GM12864 (cell line): ENCODE measurements at regions not wholly inside any gene's neighbourhood (a gene's known extent, or its start where the extent isn't known, plus 50 kb on each side); places are given as distances from the start of the nearest gene placed in this dataset.

Source experiments
- DNase-seq: peaks from one replicate; pipeline ENCODE4 v3.0.0-alpha.2; 2011; ENCODE audit warnings: low read depth
- H3K4me3 ChIP-seq: 2 replicates; pipeline ENCODE4 v1.5.1; 2011; ENCODE audit warnings: mild to moderate bottlenecking, low read depth, low read length, control low read depth
- TF ChIP-seq, protein P1 (sequence below): IDR thresholded peaks from 2 replicates; pipeline ENCODE4 v1.5.1; 2011; ENCODE audit warnings: low read depth, mild to moderate bottlenecking, moderate library complexity, low read length, control low read depth, inconsistent platforms; ENCODE audit errors: missing control alignments

DNA sequence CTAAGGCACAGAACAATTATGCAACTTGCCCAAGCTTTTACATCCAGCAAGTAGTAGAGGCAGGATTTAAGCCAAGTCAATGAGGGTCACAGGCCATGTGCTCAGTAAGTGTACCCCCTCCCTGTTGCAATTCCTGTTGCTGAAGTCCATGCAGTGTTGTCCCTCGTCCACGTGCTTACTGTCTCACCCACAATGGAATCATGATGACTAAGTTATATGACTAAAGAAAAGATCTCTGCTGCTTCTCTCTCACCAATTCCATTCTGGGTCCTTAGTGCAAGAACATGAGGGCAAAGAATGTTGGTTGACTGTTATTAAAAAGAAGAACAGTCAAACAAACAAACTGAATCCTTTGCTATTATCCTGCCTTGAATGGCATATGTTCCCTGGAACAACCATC is 233.6 kb upstream of the SLC24A2 start:
- H3K4me3 ChIP-seq: no peak overlapping the region
- no peak for DNase-seq
- TF ChIP-seq, protein P1, sequence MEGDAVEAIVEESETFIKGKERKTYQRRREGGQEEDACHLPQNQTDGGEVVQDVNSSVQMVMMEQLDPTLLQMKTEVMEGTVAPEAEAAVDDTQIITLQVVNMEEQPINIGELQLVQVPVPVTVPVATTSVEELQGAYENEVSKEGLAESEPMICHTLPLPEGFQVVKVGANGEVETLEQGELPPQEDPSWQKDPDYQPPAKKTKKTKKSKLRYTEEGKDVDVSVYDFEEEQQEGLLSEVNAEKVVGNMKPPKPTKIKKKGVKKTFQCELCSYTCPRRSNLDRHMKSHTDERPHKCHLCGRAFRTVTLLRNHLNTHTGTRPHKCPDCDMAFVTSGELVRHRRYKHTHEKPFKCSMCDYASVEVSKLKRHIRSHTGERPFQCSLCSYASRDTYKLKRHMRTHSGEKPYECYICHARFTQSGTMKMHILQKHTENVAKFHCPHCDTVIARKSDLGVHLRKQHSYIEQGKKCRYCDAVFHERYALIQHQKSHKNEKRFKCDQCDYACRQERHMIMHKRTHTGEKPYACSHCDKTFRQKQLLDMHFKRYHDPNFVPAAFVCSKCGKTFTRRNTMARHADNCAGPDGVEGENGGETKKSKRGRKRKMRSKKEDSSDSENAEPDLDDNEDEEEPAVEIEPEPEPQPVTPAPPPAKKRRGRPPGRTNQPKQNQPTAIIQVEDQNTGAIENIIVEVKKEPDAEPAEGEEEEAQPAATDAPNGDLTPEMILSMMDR: no peak

DNA sequence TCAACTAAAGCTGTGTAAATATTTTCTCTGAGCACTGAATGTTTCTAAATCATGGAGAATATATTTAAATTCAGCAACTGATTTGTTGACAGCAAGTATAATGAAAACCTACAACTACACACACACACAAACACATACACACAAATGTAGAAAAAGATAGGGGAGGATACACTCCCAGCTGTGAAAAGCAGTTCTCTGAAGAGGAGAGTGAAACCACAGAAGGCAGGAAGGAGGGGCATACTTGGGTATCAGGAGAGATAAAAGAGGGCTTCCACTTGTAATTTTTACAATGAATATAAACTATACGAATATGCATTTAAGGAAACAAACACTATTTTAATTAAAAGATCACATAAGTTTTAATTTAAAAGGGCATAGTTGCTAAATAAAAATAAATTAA is 227.8 kb upstream of the SLC24A2 start:
- no peak for DNase-seq
- TF ChIP-seq, protein P1: no peak
- H3K4me3 ChIP-seq: no peak overlapping the region

DNA sequence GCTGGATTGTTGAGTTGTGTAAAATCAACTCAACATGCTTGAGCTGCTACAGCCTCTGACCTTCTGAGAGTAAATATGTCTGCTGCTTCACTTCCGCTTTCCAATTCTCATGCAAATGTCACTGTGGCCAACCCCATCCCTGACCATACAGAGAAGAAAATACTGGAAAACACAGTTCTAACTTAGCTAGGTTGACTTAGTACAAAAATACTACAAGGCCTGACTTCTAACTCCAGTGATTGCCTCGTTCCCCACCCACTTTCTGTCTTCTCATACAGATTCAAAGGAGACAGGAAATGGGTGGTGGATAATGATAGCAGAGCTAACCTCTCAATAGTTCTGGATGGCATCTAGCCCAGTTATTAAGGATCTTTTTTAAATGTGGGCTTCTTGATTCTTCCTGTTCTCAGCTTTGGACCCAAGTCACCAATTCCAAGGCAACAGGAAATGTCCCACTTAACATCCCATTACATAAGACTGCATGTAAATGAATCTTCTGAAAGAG is 226.6 kb upstream of the SLC24A2 start:
- no peak for DNase-seq
- no peak overlapping the region for H3K4me3 ChIP-seq
- TF ChIP-seq, protein P1: no peak

- H3K4me3 ChIP-seq: no peak overlapping the region
- no peak for DNase-seq
- TF ChIP-seq, protein P1: no peak
Measured at GRCh38 chr9:20014168-20014567, 225.3 kb upstream of the SLC24A2 start.

DNA sequence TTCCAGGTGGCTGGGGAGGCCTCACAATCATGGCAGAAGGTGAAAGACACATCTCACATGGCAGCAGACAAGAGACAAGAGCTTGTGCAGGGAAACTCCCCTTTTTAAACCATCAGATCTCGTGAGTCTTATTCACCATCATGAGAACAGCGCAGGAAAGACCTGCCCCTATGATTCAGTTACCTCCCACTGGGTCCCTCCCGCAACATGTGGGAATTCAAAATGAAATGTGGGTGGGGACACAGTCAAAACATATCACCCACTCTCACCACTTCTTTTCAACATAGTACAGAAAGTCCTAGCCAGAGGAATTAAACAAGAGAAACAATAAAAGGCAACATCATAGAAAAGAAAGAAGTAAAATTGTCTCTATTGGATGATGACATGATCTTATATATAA is 223.4 kb upstream of the SLC24A2 start:
- no peak overlapping the region for H3K4me3 ChIP-seq
- DNase-seq: no peak
- TF ChIP-seq, protein P1: no peak

DNA sequence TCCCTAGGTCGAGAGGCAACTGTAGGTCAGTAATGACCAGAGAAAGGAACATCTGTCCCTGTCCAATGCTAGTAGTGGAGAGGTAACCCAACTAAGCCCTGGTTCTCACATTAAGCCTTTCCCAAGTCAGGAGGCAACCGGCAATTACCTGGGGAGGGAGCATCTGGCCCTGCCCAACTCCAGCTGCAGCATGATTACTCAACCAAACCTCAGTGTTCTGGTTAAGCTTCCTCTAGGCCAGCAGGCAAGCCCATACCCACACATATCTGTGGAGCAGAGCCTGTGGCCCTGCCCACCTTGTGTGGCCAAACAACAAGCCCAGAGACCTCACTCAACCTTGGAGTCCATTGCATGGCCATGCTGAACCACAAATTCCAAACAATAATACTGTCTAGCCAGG is 220.8 kb upstream of the SLC24A2 start:
- TF ChIP-seq, protein P1: no peak
- no peak for DNase-seq
- H3K4me3 ChIP-seq: no peak overlapping the region

GRCh38 chr9:20002011-20002410 is 213.2 kb upstream of the SLC24A2 start:
- no peak overlapping the region for H3K4me3 ChIP-seq
- TF ChIP-seq, protein P1: no peak
- no peak for DNase-seq
